HCT116 (cell line): ENCODE measurements at regions not wholly inside any gene's neighbourhood (a gene's known extent, or its start where the extent isn't known, plus 50 kb on each side); places are given as distances from the start of the nearest gene placed in this dataset.

Source experiments
- CEBPB ChIP-seq: IDR thresholded peaks from 2 replicates; pipeline ENCODE4 v1.6.1; 2012; ENCODE audit warnings: low read depth
- CTCF ChIP-seq, 3 experiments: fragments of 200-600 bp in 1 of 3; sonication (generic) in 1 of 3; IDR thresholded peaks in 2 of 3; conservative IDR thresholded peaks in 1 of 3; 2 replicates each; pipeline ENCODE4 v1.5.1; 2012 to 2017; ENCODE audit warnings: low read depth in 2 of 3, low read length in 2 of 3, antibody characterized with exemption in 1 of 3, borderline replicate concordance in 1 of 3, control low read depth in 1 of 3, mild to moderate bottlenecking in 1 of 3, mixed read lengths in 1 of 3, mixed run types in 1 of 3, moderate library complexity in 1 of 3; ENCODE audit not compliant: insufficient read depth in 1 of 3
- EZH2phosphoT487 ChIP-seq: fragments of 200-600 bp; IDR thresholded peaks from 2 replicates; pipeline ENCODE4 v1.6.1; 2018; ENCODE audit warnings: antibody characterized with exemption, borderline replicate concordance
- FOSL1 ChIP-seq: IDR thresholded peaks from 2 replicates; pipeline ENCODE4 v1.6.1; 2012; ENCODE audit warnings: low read depth
- POLR2A ChIP-seq: IDR thresholded peaks from 2 replicates; pipeline ENCODE4 v1.7.0; 2011; ENCODE audit warnings: borderline replicate concordance; ENCODE audit not compliant: insufficient read depth, insufficient read length; ENCODE audit errors: extremely low read depth
- POLR2AphosphoS5 ChIP-seq: IDR thresholded peaks from 2 replicates; pipeline ENCODE4 v1.6.1; 2011; ENCODE audit warnings: mild to moderate bottlenecking, low read depth, low read length, moderate library complexity
- REST ChIP-seq: IDR thresholded peaks from 2 replicates; pipeline ENCODE4 v1.6.1; 2012; ENCODE audit warnings: low read depth
- SRF ChIP-seq: IDR thresholded peaks from 2 replicates; pipeline ENCODE4 v1.6.1; 2012; ENCODE audit warnings: low read depth

GRCh38 chr7:25062380-25062779, 62.7 kb downstream of the CYCS start:
- TF ChIP-seq POLR2AphosphoS5 (no peak), CTCF (IDR thresholded peaks at IDR 0.05 in 2 of 3, conservative IDR thresholded peaks at IDR 0.05 in 1 of 3; ENCODE audit: borderline replicate concordance in 1 of 3, insufficient read depth in 1 of 3, low read depth in 2 of 3, low read length in 2 of 3) (no peak), FOSL1 (no peak), EZH2phosphoT487 (no peak), POLR2A (no peak), REST (no peak), CEBPB (no peak), SRF (no peak)
